Adrenal gland (tissue), 9 donors: ENCODE measurements at regions not wholly inside any gene's neighbourhood (a gene's known extent, or its start where the extent isn't known, plus 50 kb on each side); places are given as distances from the start of the nearest gene placed in this dataset.

Experiments
- DNase-seq, 7 donors: peaks; one replicate each; pipeline ENCODE4 v3.0.0-alpha.2; 2019 to 2020
- H3K27ac ChIP-seq, 5 donors: fragments of 200-600 bp; sonication (generic) in 4 of 5; 1 replicate in 3 of 5; 2 replicates in 2 of 5; pipeline versions ENCODE4 v1.5.1 to v1.8.0; 2016 to 2020; ENCODE audit warnings: mild to moderate bottlenecking in 1 of 5
- H3K27me3 ChIP-seq: fragments of 200-600 bp; 2 replicates; pipeline ENCODE4 v1.8.0; 2021
- H3K36me3 ChIP-seq, 2 donors: fragments of 200-600 bp; replicated peaks in 1 of 2; 1 replicate in 1 of 2; 2 replicates in 1 of 2; pipeline versions ENCODE4 v1.5.1 to v1.8.0; 2018 to 2022
- H3K4me1 ChIP-seq, 2 donors: fragments of 200-600 bp; replicated peaks in 1 of 2; 1 replicate in 1 of 2; 2 replicates in 1 of 2; pipeline versions ENCODE4 v1.5.1 to v1.8.0; 2018 to 2021
- H3K4me3 ChIP-seq, 4 donors: fragments of 200-600 bp; sonication (generic) in 3 of 4; one replicate each; pipeline ENCODE4 v1.5.1; 2016 to 2018
- H3K9me3 ChIP-seq, 3 donors: fragments of 200-600 bp; sonication (generic) in 1 of 3; replicated peaks in 1 of 3; 1 replicate in 2 of 3; 2 replicates in 1 of 3; pipeline versions ENCODE4 v1.5.1 to v1.8.0; 2016 to 2021
- CTCF ChIP-seq, 6 experiments: fragments of 450-650 bp in 4 of 6; fragments of 200-600 bp in 2 of 6; sonication (generic) in 1 of 6; IDR thresholded peaks; 1 replicate in 5 of 6; 2 replicates in 1 of 6; pipeline versions ENCODE4 v1.5.1 to v1.8.0; 2016 to 2021; ENCODE audit warnings: antibody characterized with exemption in 6 of 6, mild to moderate bottlenecking in 2 of 6, moderate library complexity in 1 of 6
- POLR2A ChIP-seq, 2 donors: fragments of 450-650 bp; IDR thresholded peaks; one replicate each; pipeline ENCODE4 v1.6.1; 2017; ENCODE audit warnings: antibody characterized with exemption in 2 of 2, mild to moderate bottlenecking in 2 of 2, moderate library complexity in 1 of 2
- WGBS, 4 donors: extraction: QIAGEN DNeasy Blood & Tissue Kit in 2 of 4; methylation state at CpG; one replicate each; pipeline versions ENCODE4 v1.1.5 to v1.1.7; 2013 to 2017; 5-methylcytosine and 5-hydroxymethylcytosine counted together
- intact Hi-C, 2 donors: fragments of 100-400 bp; cut with DNase I; formaldehyde crosslinking; loops; one replicate each; pipeline versions ENCODE4 v1.14.1 to v1.15.0; 2022 to 2023
- donor health status: healthy with polysubstance abuse.
- donor health status: Bipolar disorder and iron deficiency.
- donor health status: DM: yes; HTN: yes; CAD: no.
- donor health status: DM: no; HTN: no; CAD: no.
- donor health status: DM: no; HTN: no; CAD: no.

- intact Hi-C loops = no loop called here
- Histone ChIP-seq H3K9me3 (no peaks in the 10 kb centered on the region), H3K36me3 (no peaks in the 10 kb centered on the region), H3K4me1 (peaks cover 0 to 6% of the 10 kb centered on the region in 2 donors), H3K27ac (peak overlapping the region in 2 of 5 donors; percentile 11 to 20), H3K27me3 (no peaks in the 10 kb centered on the region), H3K4me3 (no peak overlapping the region)
- TF ChIP-seq POLR2A (IDR thresholded peaks at IDR 0.05) (no peak), CTCF (IDR thresholded peaks at IDR 0.05) (no peak)
- WGBS, 4 donors = 72 to 82% (median 78%) methylated on average over 3 of the region's 3 CpGs
- no peak for DNase-seq
These were observed 146.2 kb upstream of the SLC38A2 start for GRCh38 chr12:46518729-46519128.

GRCh38 chr12:46518169-46518568 is 145.6 kb upstream of the SLC38A2 start:
- Histone ChIP-seq H3K9me3 (no peaks in the 10 kb centered on the region), H3K36me3 (no peaks in the 10 kb centered on the region), H3K27ac (peak overlapping the region in 2 of 5 donors; percentile 4 to 11), H3K27me3 (no peaks in the 10 kb centered on the region), H3K4me1 (peaks cover 0 to 6% of the 10 kb centered on the region in 2 donors), H3K4me3 (no peak overlapping the region)
- TF ChIP-seq CTCF (IDR thresholded peaks at IDR 0.05) (no peak), POLR2A (IDR thresholded peaks at IDR 0.05) (no peak)
- intact Hi-C loops = no loop called here
- no peak for DNase-seq

- H3K9me3 ChIP-seq = no peaks in the 10 kb centered on the region
- peaks cover 0 to 6% of the 10 kb centered on the region in 2 donors for H3K4me1 ChIP-seq
- no peak overlapping the region for H3K4me3 ChIP-seq
- TF ChIP-seq CTCF (IDR thresholded peaks at IDR 0.05) (no peak), POLR2A (IDR thresholded peaks at IDR 0.05) (no peak)
- no peaks in the 10 kb centered on the region for H3K27me3 ChIP-seq
- intact Hi-C loops = no loop called here
- no peak for DNase-seq
- 84 to 100% (median 95%) methylated on average over 1 of the region's 1 CpG for WGBS, 4 donors
- peak overlapping the region in 1 of 5 donors; percentile 4 for H3K27ac ChIP-seq
- no peaks in the 10 kb centered on the region for H3K36me3 ChIP-seq
These were observed 145.0 kb upstream of the SLC38A2 start for GRCh38 chr12:46517579-46517962.

GRCh38 chr12:46516933-46517578 is 144.5 kb upstream of the SLC38A2 start:
- intact Hi-C loops = no loop called here
- Histone ChIP-seq H3K4me1 (peaks cover 0 to 6% of the 10 kb centered on the region in 2 donors), H3K27ac (no peak overlapping the region), H3K9me3 (no peaks in the 10 kb centered on the region), H3K27me3 (no peaks in the 10 kb centered on the region), H3K36me3 (no peaks in the 10 kb centered on the region), H3K4me3 (no peak overlapping the region)
- no peak for DNase-seq
- WGBS, 4 donors = 84 to 96% (median 94%) methylated on average over 6 of the region's 6 CpGs
- TF ChIP-seq CTCF (IDR thresholded peaks at IDR 0.05) = no peak
- TF ChIP-seq POLR2A (IDR thresholded peaks at IDR 0.05) = no peak
